ENCODE measurements at regions not wholly inside any gene's neighbourhood (a gene's known extent, or its start where the extent isn't known, plus 50 kb on each side); places are given as distances from the start of the nearest gene placed in this dataset.

GRCh38 chr16:80060470-80060869, 459.9 kb upstream of the MAF start:
- TF ChIP-seq CTCF (IDR thresholded peaks at IDR 0.05; ENCODE audit: insufficient read depth, low read length, poor library complexity, severe bottlenecking), result no peak
- no peak for TF ChIP-seq EZH2phosphoT487 (conservative IDR thresholded peaks at IDR 0.05; ENCODE audit: low read length)

Measured in SU-DHL-6 (cell line).